HG02678 (cell line): ENCODE measurements at regions not wholly inside any gene's neighbourhood (a gene's known extent, or its start where the extent isn't known, plus 50 kb on each side); places are given as distances from the start of the nearest gene placed in this dataset.

Experiments used
- ATAC-seq: cut with Tn5 transposase; IDR thresholded peaks from one replicate; pipeline ENCODE4 v1.9.1; 2021; ENCODE audit warnings: mild to moderate bottlenecking, moderate library complexity; ENCODE audit not compliant: unreplicated experiment

DNA sequence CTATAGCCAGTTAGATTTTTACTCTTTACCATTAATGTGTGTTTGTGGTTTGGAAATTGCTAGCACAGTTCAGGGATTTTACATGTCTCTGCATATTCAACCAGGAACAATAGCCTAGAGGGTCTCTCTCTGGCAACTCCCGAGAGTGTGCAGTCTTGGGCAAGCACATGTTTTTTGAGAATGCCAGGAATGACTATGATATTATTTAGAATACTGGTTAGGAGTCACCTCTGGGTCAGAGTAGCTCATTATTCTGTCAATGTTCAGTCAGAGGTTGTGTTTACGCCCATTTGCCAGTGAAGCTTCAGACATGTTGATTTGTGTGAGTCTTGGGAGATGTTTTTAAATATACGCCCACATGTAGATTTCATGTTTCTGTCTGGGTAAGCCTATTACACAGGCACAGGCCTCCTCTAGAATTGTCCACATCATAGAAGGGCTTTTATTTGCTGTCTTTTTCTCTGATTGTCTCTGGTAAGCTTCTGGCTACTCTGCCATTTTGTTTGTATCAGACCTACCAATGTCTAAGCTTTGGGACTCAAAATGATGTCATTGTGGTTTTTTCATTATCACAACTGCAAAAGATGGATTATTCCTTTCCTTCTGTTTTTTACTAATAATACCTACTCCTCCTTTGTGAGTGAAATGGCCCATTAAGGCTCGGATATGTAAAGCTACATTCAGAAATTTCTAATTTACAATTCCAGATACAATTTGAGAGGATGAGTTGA is 203.1 kb upstream of the PPFIA2 start:
- ATAC-seq, result no peak

- ATAC-seq, result no peak
Observed at GRCh38 chr12:81958406-81958805, 199.3 kb upstream of the PPFIA2 start.

DNA sequence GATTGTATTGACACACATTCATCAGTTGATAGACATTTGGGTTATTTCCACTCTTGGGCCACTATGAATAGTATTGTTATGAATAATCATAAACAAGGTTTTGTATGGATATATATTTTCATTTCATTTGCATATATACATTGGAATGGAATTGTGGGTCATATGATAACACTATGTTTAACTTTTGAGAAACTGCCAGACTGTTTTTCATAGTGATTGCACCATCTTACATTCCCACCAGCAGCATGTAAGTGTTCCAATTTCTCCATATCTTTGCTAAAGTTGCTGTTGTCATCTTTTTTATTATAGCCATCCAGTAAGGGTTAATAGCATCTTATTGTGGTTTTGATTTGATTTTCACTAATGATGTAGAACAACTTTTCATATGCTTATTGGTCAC is 198.5 kb upstream of the PPFIA2 start:
- no peak for ATAC-seq

DNA sequence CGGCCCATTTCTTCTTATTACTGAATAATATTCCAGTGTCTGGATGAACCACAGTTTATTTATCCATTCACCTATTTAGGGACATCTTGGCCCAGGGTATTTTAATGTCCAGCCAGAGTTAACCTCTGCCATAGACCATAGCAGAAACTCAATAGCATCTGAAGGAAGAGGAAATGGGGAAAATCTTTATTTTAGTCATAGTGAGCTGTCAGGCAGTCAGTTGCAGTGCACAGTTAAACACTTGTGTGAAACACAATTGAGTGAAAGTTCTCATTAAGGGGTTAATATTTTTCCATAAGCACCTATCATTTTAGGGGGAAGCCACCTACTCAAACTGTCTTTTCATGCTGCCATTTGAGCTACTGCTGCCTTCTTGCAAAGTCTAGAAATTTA is 197.3 kb upstream of the PPFIA2 start:
- ATAC-seq, result peak; percentile 31

- ATAC-seq, result no peak
Observed at GRCh38 chr12:81953541-81953940, 194.4 kb upstream of the PPFIA2 start.

DNA sequence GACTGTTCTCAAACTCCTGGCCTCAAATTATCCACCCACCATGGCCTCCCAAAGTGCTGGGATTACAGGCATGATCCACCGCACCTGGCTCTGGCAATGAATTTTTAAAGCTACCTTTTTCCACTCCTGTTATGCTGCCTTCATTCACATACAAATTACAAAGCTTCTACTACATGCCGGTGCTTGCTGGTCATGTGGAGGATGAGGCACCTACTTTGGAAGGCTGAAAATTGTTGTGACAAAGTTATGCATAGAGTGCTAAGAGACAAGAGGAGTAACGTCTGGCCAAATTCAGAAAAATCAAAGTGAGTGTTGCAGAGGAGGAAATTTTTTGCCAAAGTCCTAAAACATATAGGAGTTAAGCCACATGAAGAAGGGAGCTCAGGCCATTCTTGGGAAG is 191.7 kb upstream of the PPFIA2 start:
- no peak for ATAC-seq

GRCh38 chr12:81949841-81950308 is 190.7 kb upstream of the PPFIA2 start:
- no peak for ATAC-seq

DNA sequence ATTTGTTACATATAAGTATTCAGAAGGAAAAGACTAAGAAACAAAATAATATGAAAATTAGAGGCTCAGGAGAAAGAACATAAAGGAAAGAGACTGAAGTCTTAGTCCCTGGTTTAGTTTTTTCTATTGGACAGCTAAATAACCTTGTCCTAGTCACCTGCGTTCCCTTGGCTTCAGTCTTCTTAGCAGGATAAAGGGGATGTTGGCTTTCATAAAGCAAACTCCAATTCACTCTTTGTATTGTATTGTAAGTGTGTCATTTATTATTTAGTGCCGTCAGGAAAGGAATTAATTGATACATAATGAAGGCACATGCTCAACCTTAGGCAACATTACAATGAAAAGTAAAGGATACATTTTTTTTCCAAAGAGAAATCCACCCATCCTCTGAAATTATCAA is 190.3 kb upstream of the PPFIA2 start:
- no peak for ATAC-seq

GRCh38 chr12:81944886-81945285 is 185.7 kb upstream of the PPFIA2 start:
- ATAC-seq, result no peak

DNA sequence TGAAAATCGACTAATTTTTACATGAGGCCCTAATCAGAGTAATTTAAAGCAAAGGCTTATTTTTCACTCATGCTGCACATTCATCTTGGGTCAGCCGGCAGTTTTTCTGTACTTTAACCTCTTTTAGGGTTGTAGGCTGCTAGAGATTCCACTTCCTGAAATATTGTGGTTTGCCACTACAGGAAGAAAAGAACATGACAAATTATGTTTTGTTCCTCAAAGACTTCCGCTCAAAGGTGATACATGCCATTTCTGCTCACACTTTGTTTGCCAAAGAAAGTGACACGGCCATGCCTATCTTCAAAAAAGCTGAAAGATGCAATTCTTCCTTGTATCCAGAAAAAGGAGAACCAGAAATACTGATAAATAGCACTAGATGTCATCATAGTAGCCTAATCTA is 183.4 kb upstream of the PPFIA2 start:
- peak; percentile 67 for ATAC-seq

GRCh38 chr12:81930037-81930436 is 170.9 kb upstream of the PPFIA2 start:
- ATAC-seq, result no peak

DNA sequence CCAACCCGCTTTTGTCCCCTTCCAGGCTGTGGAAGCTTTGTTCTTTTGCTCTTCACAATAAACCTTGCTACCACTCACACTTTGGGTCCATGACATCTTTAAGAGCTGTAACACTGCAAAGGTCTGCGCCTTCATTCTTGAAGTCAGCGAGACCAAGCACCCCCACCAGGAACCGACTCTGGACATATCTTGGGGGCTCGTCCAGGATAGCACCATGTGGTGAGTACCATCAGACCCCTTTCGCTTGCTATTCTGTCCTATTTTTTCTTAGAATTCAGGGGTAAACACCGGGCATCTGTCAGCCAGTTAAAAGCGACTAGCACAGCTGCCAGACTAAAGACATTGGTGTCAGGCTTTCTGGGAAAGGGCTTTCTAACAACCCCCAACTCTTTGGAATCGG is 137.6 kb upstream of the PPFIA2 start:
- no peak for ATAC-seq

DNA sequence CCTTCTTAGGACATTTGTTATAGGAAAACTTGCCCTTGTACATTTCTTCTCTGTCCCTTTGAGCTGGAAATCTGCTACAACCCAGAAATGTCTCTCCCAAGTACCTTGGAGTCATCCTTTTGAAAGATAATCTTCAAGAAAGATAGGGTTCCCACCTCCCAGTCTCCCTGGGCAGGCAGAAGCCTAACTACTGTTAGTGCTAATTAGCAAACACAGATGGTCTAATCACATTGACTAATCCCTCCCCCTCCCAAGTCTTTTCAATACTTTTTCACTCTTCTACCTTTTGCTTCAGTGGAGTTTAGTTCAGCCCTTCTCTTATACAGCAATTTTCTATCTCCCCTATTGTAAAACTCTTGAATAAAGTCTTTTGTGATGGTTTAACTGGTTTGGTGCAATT is 129.8 kb upstream of the PPFIA2 start:
- ATAC-seq, result no peak

DNA sequence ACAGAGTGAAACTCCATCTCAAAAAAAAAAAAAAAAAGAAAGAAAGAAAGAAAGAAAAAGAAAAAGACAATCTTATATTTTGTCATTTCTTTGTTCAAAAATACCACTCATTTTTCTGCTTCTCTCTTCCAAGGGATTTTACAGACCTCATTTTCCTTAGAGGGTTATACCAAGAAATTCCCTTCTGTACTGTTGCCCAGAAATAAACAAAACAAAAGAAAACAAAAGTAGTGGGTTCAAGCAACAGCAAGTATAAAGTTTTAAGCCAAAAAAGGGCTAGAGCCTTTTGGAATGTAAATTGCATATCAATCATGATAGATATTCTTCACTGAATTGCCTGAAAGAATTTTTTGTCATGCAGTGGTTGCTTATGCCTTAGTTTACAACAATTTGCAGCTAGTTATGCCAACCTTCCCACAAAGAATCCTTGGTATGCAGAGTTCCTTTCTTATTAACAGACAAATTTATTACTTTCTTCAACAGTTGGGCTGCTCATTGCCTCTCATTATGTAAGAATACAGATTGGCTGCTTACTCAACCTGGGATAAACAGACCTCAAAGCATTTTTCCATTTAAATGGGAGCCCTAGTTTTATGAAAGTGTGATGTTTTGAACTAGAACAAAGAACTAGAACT is 129.1 kb upstream of the PPFIA2 start:
- ATAC-seq, result no peak

DNA sequence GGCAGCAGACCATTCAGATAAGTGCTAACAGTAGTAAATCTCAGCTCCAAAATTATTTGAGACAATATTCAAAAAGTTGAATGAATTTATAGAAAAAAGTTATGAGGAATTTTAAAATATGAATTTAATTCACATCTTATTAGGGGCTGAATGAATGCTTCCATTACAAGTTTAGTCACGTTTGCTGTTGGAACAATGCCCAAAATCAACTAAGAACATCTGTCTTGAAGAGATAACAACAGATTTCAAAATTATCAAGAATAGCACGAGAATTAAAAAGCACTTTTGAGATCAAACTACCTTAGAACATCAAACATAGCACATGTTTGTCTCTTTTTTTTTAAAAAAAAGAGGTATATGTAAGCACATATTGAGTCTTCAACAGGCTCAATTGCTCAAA is 115.4 kb upstream of the PPFIA2 start:
- no peak for ATAC-seq

DNA sequence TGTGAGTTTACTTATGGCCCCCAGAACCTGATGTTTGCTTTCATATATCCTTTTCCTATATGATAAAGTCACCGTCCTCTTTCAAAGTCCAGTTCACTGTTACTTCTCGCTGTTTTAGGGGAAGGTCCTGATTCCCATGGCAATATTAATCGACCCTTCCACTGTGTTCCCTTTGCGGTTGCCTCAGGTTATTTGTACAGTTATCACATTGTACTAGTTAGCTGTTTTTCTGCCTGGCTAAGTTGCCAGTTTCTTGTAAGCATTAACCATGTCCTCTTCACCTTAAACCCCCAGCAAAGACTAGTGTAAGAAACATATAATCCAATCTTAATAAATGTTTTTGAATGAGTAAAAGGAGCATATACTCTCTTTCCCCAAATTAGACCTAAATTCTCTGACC is 115.0 kb upstream of the PPFIA2 start:
- no peak for ATAC-seq

DNA sequence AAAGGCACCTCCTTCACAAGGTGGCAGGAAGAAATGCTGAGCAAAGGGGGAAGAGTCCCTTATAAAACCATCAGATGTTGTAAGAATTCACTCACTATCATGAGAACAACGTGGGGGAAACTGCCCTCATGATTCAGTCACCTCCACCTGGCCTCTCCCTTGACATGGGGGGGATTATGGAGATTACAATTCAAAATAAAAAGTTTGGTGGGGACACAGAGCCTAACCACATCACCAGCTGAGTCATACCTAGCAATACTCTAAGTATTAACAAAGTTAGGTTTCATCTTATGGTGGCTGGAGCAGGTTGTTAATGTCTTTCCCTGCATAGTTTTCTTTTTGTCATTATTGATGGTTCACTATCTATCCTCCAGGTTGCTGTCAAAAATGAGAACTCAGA is 113.2 kb upstream of the PPFIA2 start:
- ATAC-seq, result no peak

GRCh38 chr12:81866081-81866480 is 106.9 kb upstream of the PPFIA2 start:
- ATAC-seq, result no peak

- no peak for ATAC-seq
Observed at GRCh38 chr12:81863406-81863805, 104.3 kb upstream of the PPFIA2 start.

DNA sequence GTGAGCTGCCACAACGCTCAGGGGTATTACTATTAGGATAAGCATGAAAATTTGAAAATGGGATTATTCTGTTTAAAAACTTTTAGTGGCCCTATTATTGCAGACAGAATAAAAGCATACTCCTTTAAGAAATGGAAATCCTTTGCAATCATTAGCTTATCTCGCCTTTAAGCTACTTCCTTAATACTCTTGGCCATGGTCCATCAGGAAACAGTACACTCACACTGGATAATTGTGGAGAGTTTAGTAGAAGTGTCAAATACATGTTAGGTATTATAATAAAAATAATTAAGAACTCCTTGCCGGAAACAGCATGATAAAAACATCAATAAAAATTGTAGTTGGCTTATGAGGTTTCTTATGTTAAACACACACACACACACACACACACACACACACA is 100.4 kb upstream of the PPFIA2 start:
- no peak for ATAC-seq

- ATAC-seq, result no peak
Observed at GRCh38 chr12:81843599-81843998, 84.4 kb upstream of the PPFIA2 start.

- ATAC-seq, result no peak
Observed at GRCh38 chr12:81835783-81836182, 76.6 kb upstream of the PPFIA2 start.
